ENCODE measurements at regions not wholly inside any gene's neighbourhood (a gene's known extent, or its start where the extent isn't known, plus 50 kb on each side); places are given as distances from the start of the nearest gene placed in this dataset.

GRCh38 chr16:77569406-77569805, 134.6 kb upstream of the ADAMTS18 start:
- no peak for DNase-seq
- no peak overlapping the region for H3K4me3 ChIP-seq (ENCODE audit: insufficient read depth, low read depth, low read length, poor library complexity, severe bottlenecking)
- H3K27me3 ChIP-seq (replicated peaks; ENCODE audit: control insufficient read depth, insufficient read depth, low read length, poor library complexity, severe bottlenecking), result no peaks in the 10 kb centered on the region
- H3K9me3 ChIP-seq (ENCODE audit: control insufficient read depth, low read length), result no peaks in the 10 kb centered on the region
- H3K27ac ChIP-seq (ENCODE audit: insufficient read depth, low read length, poor library complexity, severe bottlenecking), result no peak overlapping the region
- H3K36me3 ChIP-seq (ENCODE audit: control insufficient read depth, insufficient read depth, low read length), result no peaks in the 10 kb centered on the region
- no peaks in the 10 kb centered on the region for H3K4me1 ChIP-seq (ENCODE audit: control insufficient read depth, insufficient read depth, low read length, poor library complexity, severe bottlenecking)

GRCh38 chr16:77570574-77570973, 135.7 kb upstream of the ADAMTS18 start:
- no peak for DNase-seq
- no peak overlapping the region for H3K27ac ChIP-seq (ENCODE audit: insufficient read depth, low read length, poor library complexity, severe bottlenecking)
- H3K36me3 ChIP-seq (ENCODE audit: control insufficient read depth, insufficient read depth, low read length), result no peaks in the 10 kb centered on the region
- H3K9me3 ChIP-seq (ENCODE audit: control insufficient read depth, low read length), result no peaks in the 10 kb centered on the region
- H3K4me1 ChIP-seq (ENCODE audit: control insufficient read depth, insufficient read depth, low read length, poor library complexity, severe bottlenecking), result no peaks in the 10 kb centered on the region
- H3K27me3 ChIP-seq (replicated peaks; ENCODE audit: control insufficient read depth, insufficient read depth, low read length, poor library complexity, severe bottlenecking), result no peaks in the 10 kb centered on the region
- H3K4me3 ChIP-seq (ENCODE audit: insufficient read depth, low read depth, low read length, poor library complexity, severe bottlenecking), result no peak overlapping the region

- DNase-seq, result no peak
- H3K27ac ChIP-seq (ENCODE audit: insufficient read depth, low read length, poor library complexity, severe bottlenecking), result no peak overlapping the region
- H3K36me3 ChIP-seq (ENCODE audit: control insufficient read depth, insufficient read depth, low read length), result no peaks in the 10 kb centered on the region
- no peaks in the 10 kb centered on the region for H3K9me3 ChIP-seq (ENCODE audit: control insufficient read depth, low read length)
- no peaks in the 10 kb centered on the region for H3K27me3 ChIP-seq (replicated peaks; ENCODE audit: control insufficient read depth, insufficient read depth, low read length, poor library complexity, severe bottlenecking)
- no peak overlapping the region for H3K4me3 ChIP-seq (ENCODE audit: insufficient read depth, low read depth, low read length, poor library complexity, severe bottlenecking)
- no peaks in the 10 kb centered on the region for H3K4me1 ChIP-seq (ENCODE audit: control insufficient read depth, insufficient read depth, low read length, poor library complexity, severe bottlenecking)
Observed at GRCh38 chr16:77571115-77571862, 136.5 kb upstream of the ADAMTS18 start.

GRCh38 chr16:77574867-77575624, 140.2 kb upstream of the ADAMTS18 start:
- Histone ChIP-seq H3K4me3 (ENCODE audit: insufficient read depth, low read depth, low read length, poor library complexity, severe bottlenecking) (no peak overlapping the region), H3K27ac (ENCODE audit: insufficient read depth, low read length, poor library complexity, severe bottlenecking) (no peak overlapping the region), H3K9me3 (ENCODE audit: control insufficient read depth, low read length) (no peaks in the 10 kb centered on the region), H3K4me1 (ENCODE audit: control insufficient read depth, insufficient read depth, low read length, poor library complexity, severe bottlenecking) (no peaks in the 10 kb centered on the region), H3K36me3 (ENCODE audit: control insufficient read depth, insufficient read depth, low read length) (no peaks in the 10 kb centered on the region), H3K27me3 (replicated peaks; ENCODE audit: control insufficient read depth, insufficient read depth, low read length, poor library complexity, severe bottlenecking) (no peaks in the 10 kb centered on the region)
- no peak for DNase-seq

- H3K4me3 ChIP-seq (ENCODE audit: insufficient read depth, low read depth, low read length, poor library complexity, severe bottlenecking), result no peak overlapping the region
- H3K4me1 ChIP-seq (ENCODE audit: control insufficient read depth, insufficient read depth, low read length, poor library complexity, severe bottlenecking), result no peaks in the 10 kb centered on the region
- no peaks in the 10 kb centered on the region for H3K27me3 ChIP-seq (replicated peaks; ENCODE audit: control insufficient read depth, insufficient read depth, low read length, poor library complexity, severe bottlenecking)
- H3K36me3 ChIP-seq (ENCODE audit: control insufficient read depth, insufficient read depth, low read length), result no peaks in the 10 kb centered on the region
- DNase-seq, result no peak
- H3K9me3 ChIP-seq (ENCODE audit: control insufficient read depth, low read length), result no peaks in the 10 kb centered on the region
- H3K27ac ChIP-seq (ENCODE audit: insufficient read depth, low read length, poor library complexity, severe bottlenecking), result no peak overlapping the region
Observed at GRCh38 chr16:77579351-77579891, 142.9 kb upstream of the NUDT7 start.

- H3K4me1 ChIP-seq (ENCODE audit: control insufficient read depth, insufficient read depth, low read length, poor library complexity, severe bottlenecking), result no peaks in the 10 kb centered on the region
- H3K27me3 ChIP-seq (replicated peaks; ENCODE audit: control insufficient read depth, insufficient read depth, low read length, poor library complexity, severe bottlenecking), result no peaks in the 10 kb centered on the region
- no peak overlapping the region for H3K4me3 ChIP-seq (ENCODE audit: insufficient read depth, low read depth, low read length, poor library complexity, severe bottlenecking)
- H3K9me3 ChIP-seq (ENCODE audit: control insufficient read depth, low read length), result no peaks in the 10 kb centered on the region
- DNase-seq, result no peak
- no peaks in the 10 kb centered on the region for H3K36me3 ChIP-seq (ENCODE audit: control insufficient read depth, insufficient read depth, low read length)
- no peak overlapping the region for H3K27ac ChIP-seq (ENCODE audit: insufficient read depth, low read length, poor library complexity, severe bottlenecking)
Observed at GRCh38 chr16:77581706-77582105, 140.6 kb upstream of the NUDT7 start.

GRCh38 chr16:77584205-77584859, 138.0 kb upstream of the NUDT7 start:
- no peaks in the 10 kb centered on the region for H3K27me3 ChIP-seq (replicated peaks; ENCODE audit: control insufficient read depth, insufficient read depth, low read length, poor library complexity, severe bottlenecking)
- H3K36me3 ChIP-seq (ENCODE audit: control insufficient read depth, insufficient read depth, low read length), result no peaks in the 10 kb centered on the region
- DNase-seq, result peak in 1 of 3 donors; percentile 4
- H3K27ac ChIP-seq (ENCODE audit: insufficient read depth, low read length, poor library complexity, severe bottlenecking), result no peak overlapping the region
- no peaks in the 10 kb centered on the region for H3K9me3 ChIP-seq (ENCODE audit: control insufficient read depth, low read length)
- H3K4me1 ChIP-seq (ENCODE audit: control insufficient read depth, insufficient read depth, low read length, poor library complexity, severe bottlenecking), result no peaks in the 10 kb centered on the region
- H3K4me3 ChIP-seq (ENCODE audit: insufficient read depth, low read depth, low read length, poor library complexity, severe bottlenecking), result no peak overlapping the region

- H3K9me3 ChIP-seq (ENCODE audit: control insufficient read depth, low read length), result no peaks in the 10 kb centered on the region
- no peaks in the 10 kb centered on the region for H3K36me3 ChIP-seq (ENCODE audit: control insufficient read depth, insufficient read depth, low read length)
- H3K4me3 ChIP-seq (ENCODE audit: insufficient read depth, low read depth, low read length, poor library complexity, severe bottlenecking), result no peak overlapping the region
- no peaks in the 10 kb centered on the region for H3K27me3 ChIP-seq (replicated peaks; ENCODE audit: control insufficient read depth, insufficient read depth, low read length, poor library complexity, severe bottlenecking)
- no peaks in the 10 kb centered on the region for H3K4me1 ChIP-seq (ENCODE audit: control insufficient read depth, insufficient read depth, low read length, poor library complexity, severe bottlenecking)
- no peak for DNase-seq
- H3K27ac ChIP-seq (ENCODE audit: insufficient read depth, low read length, poor library complexity, severe bottlenecking), result no peak overlapping the region
Observed at GRCh38 chr16:77585379-77586251, 136.7 kb upstream of the NUDT7 start.

GRCh38 chr16:77588389-77588788, 133.9 kb upstream of the NUDT7 start:
- Histone ChIP-seq H3K9me3 (ENCODE audit: control insufficient read depth, low read length) (no peaks in the 10 kb centered on the region), H3K27ac (ENCODE audit: insufficient read depth, low read length, poor library complexity, severe bottlenecking) (no peak overlapping the region), H3K27me3 (replicated peaks; ENCODE audit: control insufficient read depth, insufficient read depth, low read length, poor library complexity, severe bottlenecking) (no peaks in the 10 kb centered on the region), H3K4me1 (ENCODE audit: control insufficient read depth, insufficient read depth, low read length, poor library complexity, severe bottlenecking) (no peaks in the 10 kb centered on the region), H3K36me3 (ENCODE audit: control insufficient read depth, insufficient read depth, low read length) (no peaks in the 10 kb centered on the region), H3K4me3 (ENCODE audit: insufficient read depth, low read depth, low read length, poor library complexity, severe bottlenecking) (no peak overlapping the region)
- no peak for DNase-seq

Measured in effector memory CD4-positive, alpha-beta T cell (primary cell).